OCI-LY7 (cell line): ENCODE measurements at regions not wholly inside any gene's neighbourhood (a gene's known extent, or its start where the extent isn't known, plus 50 kb on each side); places are given as distances from the start of the nearest gene placed in this dataset.

Source experiments
- BruUV-seq: library from RNA; stranded (reverse); fragments of 400-500 nt; replicated peaks from 2 replicates; lab custom pipeline; 2021; lab: Mats Ljungman, UMichigan
- CTCF ChIA-PET: fragments of 300-600 bp; sonication (Branson Sonifier 250); formaldehyde crosslinking; loops from one replicate; lab custom pipeline; 2022; ENCODE audit warnings: antibody characterized with exemption; ENCODE audit not compliant: unreplicated experiment; lab: Charles Lee
- POLR2A ChIA-PET: fragments of 300-600 bp; sonication (Branson Sonifier 250); formaldehyde crosslinking; loops from one replicate; lab custom pipeline; 2022; ENCODE audit warnings: antibody characterized with exemption; lab: Charles Lee
- DNase-seq: peaks from one replicate; pipeline ENCODE4 v3.0.0-alpha.2; 2015; ENCODE audit warnings: low spot score
- H2AFZ ChIP-seq: fragments of 200-600 bp; sonication (generic), shearing (Covaris generic); 2 replicates; pipeline ENCODE4 v1.6.1; 2014; ENCODE audit warnings: mild to moderate bottlenecking, antibody characterized with exemption, low read length, moderate library complexity
- H3K27ac ChIP-seq: fragments of 200-600 bp; sonication (generic); 2 replicates; pipeline ENCODE4 v1.5.1; 2014; ENCODE audit warnings: mixed run types, low read depth, mild to moderate bottlenecking, moderate library complexity, low read length, inconsistent platforms; ENCODE audit not compliant: poor library complexity, severe bottlenecking
- H3K36me3 ChIP-seq: fragments of 200-600 bp; sonication (generic); 2 replicates; pipeline ENCODE4 v1.6.1; 2014; ENCODE audit warnings: mild to moderate bottlenecking, antibody characterized with exemption, low read length, moderate library complexity, mixed read lengths; ENCODE audit not compliant: insufficient read depth
- H3K4me1 ChIP-seq: fragments of 200-600 bp; sonication (generic); 2 replicates; pipeline ENCODE4 v1.5.1; 2014; ENCODE audit warnings: mild to moderate bottlenecking, low read length; ENCODE audit not compliant: insufficient read depth, poor library complexity, severe bottlenecking
- H3K4me2 ChIP-seq: fragments of 200-600 bp; sonication (generic); 2 replicates; pipeline ENCODE4 v1.6.1; 2014; ENCODE audit warnings: mild to moderate bottlenecking, low read length
- H3K4me3 ChIP-seq: fragments of 200-600 bp; sonication (generic); 2 replicates; pipeline ENCODE4 v1.5.1; 2014; ENCODE audit warnings: mild to moderate bottlenecking, low read depth, low read length; ENCODE audit not compliant: poor library complexity, severe bottlenecking
- H3K79me2 ChIP-seq: fragments of 200-600 bp; sonication (generic); 2 replicates; pipeline ENCODE4 v1.6.1; 2016; ENCODE audit warnings: low read depth, mild to moderate bottlenecking, low read length, moderate library complexity, mixed read lengths; ENCODE audit not compliant: insufficient read depth
- H3K9me2 ChIP-seq: fragments of 200-600 bp; sonication (generic); 2 replicates; pipeline ENCODE4 v1.6.1; 2016; ENCODE audit warnings: mild to moderate bottlenecking, low read length, mixed read lengths; ENCODE audit not compliant: insufficient read depth
- H3K9me3 ChIP-seq: fragments of 200-600 bp; sonication (generic); 2 replicates; pipeline ENCODE4 v1.6.1; 2014; ENCODE audit warnings: mild to moderate bottlenecking, mixed run types, low read length, mixed read lengths
- H4K20me1 ChIP-seq: fragments of 200-600 bp; sonication (generic); 2 replicates; pipeline ENCODE4 v1.6.1; 2014; ENCODE audit warnings: mild to moderate bottlenecking, antibody characterized with exemption, low read length, moderate library complexity, mixed read lengths; ENCODE audit not compliant: insufficient read depth
- CTCF ChIP-seq: fragments of 200-600 bp; sonication (generic); conservative IDR thresholded peaks from 2 replicates; pipeline ENCODE4 v1.5.1; 2014; ENCODE audit warnings: mild to moderate bottlenecking, antibody characterized with exemption, low read length, moderate library complexity, mixed read lengths
- EZH2phosphoT487 ChIP-seq: fragments of 200-600 bp; sonication (generic); IDR thresholded peaks from 2 replicates; pipeline ENCODE4 v1.6.1; 2018; ENCODE audit warnings: low read depth, borderline replicate concordance, mild to moderate bottlenecking, mixed run types, antibody characterized with exemption, low read length, moderate library complexity, mixed read lengths
- intact Hi-C: fragments of 100-400 bp; cut with micrococcal nuclease; formaldehyde crosslinking; loops from one replicate; pipeline ENCODE4 v1.10.0; 2022; ENCODE audit not compliant: unreplicated experiment

- H3K36me3 ChIP-seq: no peaks in the 10 kb centered on the region
- no peaks in the 10 kb centered on the region for H3K4me1 ChIP-seq
- no peak overlapping the region for H3K4me2 ChIP-seq
- TF ChIP-seq CTCF (no peak), EZH2phosphoT487 (no peak)
- H3K9me3 ChIP-seq: no peaks in the 10 kb centered on the region
- no peaks in the 10 kb centered on the region for H4K20me1 ChIP-seq
- CTCF ChIA-PET: no interaction called here
- no peaks in the 10 kb centered on the region for H3K9me2 ChIP-seq
- no peak overlapping the region for H3K27ac ChIP-seq
- no peak for DNase-seq
- POLR2A ChIA-PET: interaction anchor here (0.6 kb wide), 1 partner anchor 537 kb away, joined by 5 read pairs; no protein-coding TSS in a partner anchor
- no peak overlapping the region for H3K4me3 ChIP-seq
- intact Hi-C loops: no loop called here
- no peak overlapping the region for H2AFZ ChIP-seq
- no TSS peak for BruUV-seq
- H3K79me2 ChIP-seq: no peaks in the 10 kb centered on the region
Observed at GRCh38 chr20:39702701-39703349, 740.7 kb downstream of the DHX35 start.

GRCh38 chr20:39700528-39700927, 738.4 kb downstream of the DHX35 start:
- Histone ChIP-seq H4K20me1 (no peaks in the 10 kb centered on the region), H3K4me2 (no peak overlapping the region), H3K27ac (no peak overlapping the region), H3K36me3 (no peaks in the 10 kb centered on the region), H3K4me3 (no peak overlapping the region), H3K79me2 (no peaks in the 10 kb centered on the region), H2AFZ (no peak overlapping the region), H3K9me3 (no peaks in the 10 kb centered on the region), H3K4me1 (no peaks in the 10 kb centered on the region), H3K9me2 (no peaks in the 10 kb centered on the region)
- no TSS peak for BruUV-seq
- intact Hi-C loops: no loop called here
- POLR2A ChIA-PET: no interaction called here
- DNase-seq: no peak
- CTCF ChIA-PET: no interaction called here
- TF ChIP-seq CTCF: no peak
- TF ChIP-seq EZH2phosphoT487: no peak

- ChIA-PET CTCF (no interaction called here), POLR2A (no interaction called here)
- Histone ChIP-seq H3K9me3 (no peaks in the 10 kb centered on the region), H3K9me2 (no peaks in the 10 kb centered on the region), H2AFZ (no peak overlapping the region), H3K36me3 (no peaks in the 10 kb centered on the region), H3K4me1 (no peaks in the 10 kb centered on the region), H3K27ac (no peak overlapping the region), H3K4me2 (no peak overlapping the region), H3K4me3 (no peak overlapping the region), H4K20me1 (no peaks in the 10 kb centered on the region), H3K79me2 (no peaks in the 10 kb centered on the region)
- no peak for DNase-seq
- TF ChIP-seq CTCF (no peak), EZH2phosphoT487 (no peak)
- intact Hi-C loops: no loop called here
- no TSS peak for BruUV-seq
Observed at GRCh38 chr20:39699166-39699725, 737.1 kb downstream of the DHX35 start.
